PC-9 (cell line): ENCODE measurements at regions not wholly inside any gene's neighbourhood (a gene's known extent, or its start where the extent isn't known, plus 50 kb on each side); places are given as distances from the start of the nearest gene placed in this dataset.
"Not testable (repeated sequence)": the region's sequence is repeated elsewhere in the genome, so short reads cannot be mapped to it uniquely, and the experiment has no call there.

ENCODE experiments used
- BruUV-seq: library from RNA; stranded (reverse); fragments of 400-500 nt; replicated peaks from 2 replicates; lab custom pipeline; 2021; lab: Mats Ljungman, UMichigan
- CTCF ChIA-PET: fragments of 300-600 bp; sonication (Branson Sonifier 250); formaldehyde crosslinking; loops from one replicate; lab custom pipeline; 2022; ENCODE audit warnings: antibody characterized with exemption; lab: Charles Lee
- POLR2A ChIA-PET: fragments of 300-600 bp; sonication (Branson Sonifier 250); formaldehyde crosslinking; loops from one replicate; lab custom pipeline; 2022; ENCODE audit warnings: antibody characterized with exemption; ENCODE audit not compliant: unreplicated experiment; lab: Charles Lee
- DNase-seq, 2 experiments: peaks; one replicate each; pipeline versions ENCODE4 v3.0.0 to v3.0.0-alpha.2; 2015 to 2022; ENCODE audit warnings: mixed read lengths in 1 of 2
- H2AFZ ChIP-seq: fragments of 200-600 bp; sonication (generic); 2 replicates; pipeline ENCODE4 v1.8.1; 2017; ENCODE audit warnings: antibody characterized with exemption
- H3F3A ChIP-seq: fragments of 200-600 bp; sonication (generic); 2 replicates; pipeline ENCODE4 v1.8.1; 2017; ENCODE audit warnings: antibody characterized with exemption, mild to moderate bottlenecking, low read depth; ENCODE audit not compliant: insufficient read depth
- H3K27ac ChIP-seq: fragments of 200-600 bp; sonication (generic); 2 replicates; pipeline ENCODE4 v1.6.1; 2016; ENCODE audit warnings: mixed run types
- H3K27me3 ChIP-seq: fragments of 200-600 bp; sonication (generic); 2 replicates; pipeline ENCODE4 v1.6.1; 2016; ENCODE audit warnings: low read depth, mixed run types; ENCODE audit not compliant: insufficient read depth
- H3K36me3 ChIP-seq: fragments of 200-600 bp; sonication (generic); 2 replicates; pipeline ENCODE4 v1.6.1; 2016; ENCODE audit warnings: low read depth, mixed run types
- H3K4me1 ChIP-seq: fragments of 200-600 bp; sonication (generic); replicated peaks from 2 replicates; pipeline ENCODE4 v1.6.1; 2016; ENCODE audit warnings: mixed run types; ENCODE audit not compliant: insufficient read depth
- H3K4me2 ChIP-seq: fragments of 200-600 bp; sonication (generic); 2 replicates; pipeline ENCODE4 v1.6.1; 2017; ENCODE audit warnings: mixed run types
- H3K4me3 ChIP-seq: fragments of 200-600 bp; sonication (generic); 2 replicates; pipeline ENCODE4 v1.6.1; 2016; ENCODE audit warnings: mixed run types
- H3K79me2 ChIP-seq: fragments of 200-600 bp; sonication (generic); 2 replicates; pipeline ENCODE4 v1.6.1; 2017; ENCODE audit warnings: low read depth, mixed run types
- H3K9me2 ChIP-seq: fragments of 200-600 bp; sonication (generic); 2 replicates; pipeline ENCODE4 v1.8.1; 2017; ENCODE audit warnings: mild to moderate bottlenecking; ENCODE audit not compliant: insufficient read depth
- H3K9me3 ChIP-seq: fragments of 200-600 bp; sonication (generic); 2 replicates; pipeline ENCODE4 v1.8.1; 2016; ENCODE audit warnings: low read depth; ENCODE audit not compliant: insufficient read depth
- H4K20me1 ChIP-seq: fragments of 200-600 bp; sonication (generic); 2 replicates; pipeline ENCODE4 v1.8.1; 2017; ENCODE audit not compliant: insufficient read depth
- EZH2 ChIP-seq: fragments of 200-600 bp; sonication (generic); IDR thresholded peaks from 2 replicates; pipeline ENCODE4 v1.8.0; 2017; ENCODE audit warnings: antibody characterized with exemption, low read depth
- intact Hi-C: fragments of 100-400 bp; cut with micrococcal nuclease; formaldehyde crosslinking; loops from one replicate; pipeline ENCODE4 v1.10.0; 2022; ENCODE audit not compliant: unreplicated experiment
- TF ChIP-seq, protein P1 (sequence below): fragments of 200-600 bp; sonication (generic); conservative IDR thresholded peaks from 2 replicates; pipeline ENCODE4 v1.6.1; 2017; ENCODE audit warnings: mixed run types, antibody characterized with exemption, mild to moderate bottlenecking, moderate library complexity

DNA sequence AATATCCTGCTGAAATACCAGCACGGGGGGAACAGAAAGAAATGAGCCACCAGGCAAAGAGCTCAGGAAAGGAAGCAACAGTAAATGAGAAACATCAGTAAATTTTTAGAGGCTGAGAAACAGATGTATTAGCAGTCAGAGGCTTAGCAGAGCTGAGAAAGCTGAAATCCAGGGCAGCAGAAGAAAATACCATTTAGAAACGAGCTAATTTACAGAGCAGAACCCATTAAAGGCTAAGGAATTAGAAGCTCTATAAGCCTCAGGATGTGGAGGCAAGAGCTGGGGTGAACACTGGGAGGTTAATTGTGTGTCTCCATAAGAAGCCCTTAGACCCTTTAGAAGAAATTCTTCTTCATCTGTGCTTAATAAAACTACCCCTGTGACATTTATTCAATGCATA, 178.6 kb upstream of the RGS17 start:
- BruUV-seq: no TSS peak
- Histone ChIP-seq H3F3A (no peaks in the 10 kb centered on the region), H3K79me2 (no peaks in the 10 kb centered on the region), H3K27ac (no peak overlapping the region), H3K4me2 (no peak overlapping the region), H3K9me2 (no peaks in the 10 kb centered on the region), H3K27me3 (no peaks in the 10 kb centered on the region), H3K4me3 (no peak overlapping the region), H3K9me3 (no peaks in the 10 kb centered on the region), H3K4me1 (no peaks in the 10 kb centered on the region), H2AFZ (no peak overlapping the region), H4K20me1 (no peaks in the 10 kb centered on the region), H3K36me3 (no peaks in the 10 kb centered on the region)
- CTCF ChIA-PET: no interaction called here
- intact Hi-C loops: loop anchor here (5.0 kb wide), 1 partner anchor 447 kb away; no protein-coding TSS in a partner anchor
- no peak for DNase-seq
- TF ChIP-seq, protein P1, sequence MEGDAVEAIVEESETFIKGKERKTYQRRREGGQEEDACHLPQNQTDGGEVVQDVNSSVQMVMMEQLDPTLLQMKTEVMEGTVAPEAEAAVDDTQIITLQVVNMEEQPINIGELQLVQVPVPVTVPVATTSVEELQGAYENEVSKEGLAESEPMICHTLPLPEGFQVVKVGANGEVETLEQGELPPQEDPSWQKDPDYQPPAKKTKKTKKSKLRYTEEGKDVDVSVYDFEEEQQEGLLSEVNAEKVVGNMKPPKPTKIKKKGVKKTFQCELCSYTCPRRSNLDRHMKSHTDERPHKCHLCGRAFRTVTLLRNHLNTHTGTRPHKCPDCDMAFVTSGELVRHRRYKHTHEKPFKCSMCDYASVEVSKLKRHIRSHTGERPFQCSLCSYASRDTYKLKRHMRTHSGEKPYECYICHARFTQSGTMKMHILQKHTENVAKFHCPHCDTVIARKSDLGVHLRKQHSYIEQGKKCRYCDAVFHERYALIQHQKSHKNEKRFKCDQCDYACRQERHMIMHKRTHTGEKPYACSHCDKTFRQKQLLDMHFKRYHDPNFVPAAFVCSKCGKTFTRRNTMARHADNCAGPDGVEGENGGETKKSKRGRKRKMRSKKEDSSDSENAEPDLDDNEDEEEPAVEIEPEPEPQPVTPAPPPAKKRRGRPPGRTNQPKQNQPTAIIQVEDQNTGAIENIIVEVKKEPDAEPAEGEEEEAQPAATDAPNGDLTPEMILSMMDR: no peak
- TF ChIP-seq EZH2: no peak
- POLR2A ChIA-PET: interaction anchor here (0.6 kb wide), 1 partner anchor 53 kb away, joined by 6 read pairs; no protein-coding TSS in a partner anchor

DNA sequence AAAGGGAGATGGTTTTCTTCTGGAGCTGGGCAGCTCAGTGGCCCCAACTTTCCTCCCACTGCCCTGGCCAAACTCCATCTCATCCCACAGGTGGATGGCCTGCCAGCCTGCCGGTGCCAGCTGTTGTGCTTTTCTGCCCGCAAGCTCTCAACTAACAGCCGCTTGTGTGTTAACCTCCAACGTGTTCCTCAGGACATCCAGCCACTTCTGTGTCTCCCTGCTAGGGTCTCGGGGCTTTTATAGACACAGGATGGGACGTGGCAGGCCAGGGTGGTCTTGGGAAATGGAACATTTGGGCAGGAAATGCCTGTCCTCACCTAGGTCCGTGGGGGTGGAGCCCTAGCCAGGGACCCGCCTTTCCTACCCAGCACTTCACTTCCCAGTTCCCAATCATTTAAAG, 171.1 kb upstream of the RGS17 start:
- Histone ChIP-seq H3K27me3 (no peaks in the 10 kb centered on the region), H3K79me2 (no peaks in the 10 kb centered on the region), H3K9me3 (no peaks in the 10 kb centered on the region), H3K4me3 (no peak overlapping the region), H3K27ac (no peak overlapping the region), H3K4me1 (no peaks in the 10 kb centered on the region), H4K20me1 (no peaks in the 10 kb centered on the region), H3F3A (no peaks in the 10 kb centered on the region), H3K4me2 (no peak overlapping the region), H3K9me2 (no peaks in the 10 kb centered on the region), H2AFZ (no peak overlapping the region), H3K36me3 (no peaks in the 10 kb centered on the region)
- POLR2A ChIA-PET: no interaction called here
- intact Hi-C loops: no loop called here
- no TSS peak for BruUV-seq
- no peak for DNase-seq
- CTCF ChIA-PET: no interaction called here
- TF ChIP-seq, protein P1: no peak
- no peak for TF ChIP-seq EZH2

DNA sequence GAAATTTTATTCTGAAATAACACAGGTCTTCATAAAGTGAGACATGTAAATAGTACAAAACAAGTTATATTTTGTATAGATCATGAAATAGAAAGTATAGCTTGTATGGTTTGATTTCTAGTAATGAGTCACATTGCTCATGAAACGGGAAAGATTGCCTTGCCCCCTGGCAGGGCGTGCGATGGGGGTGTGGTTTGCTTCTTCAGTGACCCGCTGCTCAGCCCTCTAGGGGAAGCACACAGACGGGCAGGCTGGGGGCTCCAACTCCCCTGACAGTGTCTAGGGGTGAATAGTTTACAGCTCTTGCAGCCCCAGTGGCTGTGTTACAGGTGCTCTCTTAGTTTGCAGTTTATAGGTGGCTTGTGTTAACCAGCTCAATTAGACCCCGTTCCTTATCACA, 170.5 kb upstream of the RGS17 start:
- Histone ChIP-seq H3K36me3 (no peaks in the 10 kb centered on the region), H4K20me1 (no peaks in the 10 kb centered on the region), H3K4me1 (no peaks in the 10 kb centered on the region), H3K4me3 (no peak overlapping the region), H3F3A (no peaks in the 10 kb centered on the region), H3K4me2 (no peak overlapping the region), H3K27ac (no peak overlapping the region), H3K9me3 (no peaks in the 10 kb centered on the region), H3K27me3 (no peaks in the 10 kb centered on the region), H2AFZ (no peak overlapping the region), H3K9me2 (no peaks in the 10 kb centered on the region), H3K79me2 (no peaks in the 10 kb centered on the region)
- intact Hi-C loops: no loop called here
- no TSS peak for BruUV-seq
- no peak for DNase-seq
- ChIA-PET POLR2A (no interaction called here), CTCF (no interaction called here)
- TF ChIP-seq, protein P1: no peak
- TF ChIP-seq EZH2: no peak

DNA sequence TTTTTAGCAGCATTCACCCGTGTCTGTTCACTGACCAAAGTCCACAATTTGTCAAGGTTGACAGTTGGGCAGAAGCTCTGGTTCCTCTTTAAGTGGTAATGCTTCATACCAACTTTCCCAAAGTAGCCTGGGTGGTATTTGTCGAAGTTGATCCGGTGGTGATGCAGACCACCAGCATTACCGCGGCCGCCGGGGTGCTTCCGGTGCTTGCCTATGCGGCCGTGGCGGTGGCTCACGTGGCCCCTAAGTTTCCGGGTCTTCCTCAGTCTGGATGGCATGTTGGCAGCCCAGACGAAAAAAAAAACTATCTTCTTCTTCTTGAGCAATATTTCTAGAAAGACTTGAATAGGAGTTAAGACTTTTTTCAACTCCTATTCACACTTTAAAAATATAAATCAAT, 151.4 kb upstream of the RGS17 start:
- H3F3A ChIP-seq, POLR2A ChIA-PET, H3K4me1 ChIP-seq, H4K20me1 ChIP-seq, intact Hi-C loops, H3K9me3 ChIP-seq, H3K79me2 ChIP-seq, H3K36me3 ChIP-seq, H3K9me2 ChIP-seq, CTCF ChIA-PET, H3K27ac ChIP-seq, DNase-seq, H3K4me3 ChIP-seq, H3K27me3 ChIP-seq, H3K4me2 ChIP-seq, H2AFZ ChIP-seq, BruUV-seq: not testable (repeated sequence)
